Adrenal gland (tissue), 9 donors: ENCODE measurements at regions not wholly inside any gene's neighbourhood (a gene's known extent, or its start where the extent isn't known, plus 50 kb on each side); places are given as distances from the start of the nearest gene placed in this dataset.

Experiments
- DNase-seq, 7 donors: peaks; one replicate each; pipeline ENCODE4 v3.0.0-alpha.2; 2019 to 2020
- H3K27ac ChIP-seq, 5 donors: fragments of 200-600 bp; sonication (generic) in 4 of 5; 1 replicate in 3 of 5; 2 replicates in 2 of 5; pipeline versions ENCODE4 v1.5.1 to v1.8.0; 2016 to 2020; ENCODE audit warnings: mild to moderate bottlenecking in 1 of 5
- H3K27me3 ChIP-seq: fragments of 200-600 bp; 2 replicates; pipeline ENCODE4 v1.8.0; 2021
- H3K36me3 ChIP-seq, 2 donors: fragments of 200-600 bp; replicated peaks in 1 of 2; 1 replicate in 1 of 2; 2 replicates in 1 of 2; pipeline versions ENCODE4 v1.5.1 to v1.8.0; 2018 to 2022
- H3K4me1 ChIP-seq, 2 donors: fragments of 200-600 bp; replicated peaks in 1 of 2; 1 replicate in 1 of 2; 2 replicates in 1 of 2; pipeline versions ENCODE4 v1.5.1 to v1.8.0; 2018 to 2021
- H3K4me3 ChIP-seq, 4 donors: fragments of 200-600 bp; sonication (generic) in 3 of 4; one replicate each; pipeline ENCODE4 v1.5.1; 2016 to 2018
- H3K9me3 ChIP-seq, 3 donors: fragments of 200-600 bp; sonication (generic) in 1 of 3; replicated peaks in 1 of 3; 1 replicate in 2 of 3; 2 replicates in 1 of 3; pipeline versions ENCODE4 v1.5.1 to v1.8.0; 2016 to 2021
- CTCF ChIP-seq, 6 experiments: fragments of 450-650 bp in 4 of 6; fragments of 200-600 bp in 2 of 6; sonication (generic) in 1 of 6; IDR thresholded peaks; 1 replicate in 5 of 6; 2 replicates in 1 of 6; pipeline versions ENCODE4 v1.5.1 to v1.8.0; 2016 to 2021; ENCODE audit warnings: antibody characterized with exemption in 6 of 6, mild to moderate bottlenecking in 2 of 6, moderate library complexity in 1 of 6
- POLR2A ChIP-seq, 2 donors: fragments of 450-650 bp; IDR thresholded peaks; one replicate each; pipeline ENCODE4 v1.6.1; 2017; ENCODE audit warnings: antibody characterized with exemption in 2 of 2, mild to moderate bottlenecking in 2 of 2, moderate library complexity in 1 of 2
- WGBS, 4 donors: extraction: QIAGEN DNeasy Blood & Tissue Kit in 2 of 4; methylation state at CpG; one replicate each; pipeline versions ENCODE4 v1.1.5 to v1.1.7; 2013 to 2017; 5-methylcytosine and 5-hydroxymethylcytosine counted together
- intact Hi-C, 2 donors: fragments of 100-400 bp; cut with DNase I; formaldehyde crosslinking; loops; one replicate each; pipeline versions ENCODE4 v1.14.1 to v1.15.0; 2022 to 2023
- donor health status: healthy with polysubstance abuse.
- donor health status: Bipolar disorder and iron deficiency.
- donor health status: DM: yes; HTN: yes; CAD: no.
- donor health status: DM: no; HTN: no; CAD: no.
- donor health status: DM: no; HTN: no; CAD: no.

- Histone ChIP-seq H3K4me3 (no peak overlapping the region), H3K27ac (no peak overlapping the region), H3K9me3 (no peaks in the 10 kb centered on the region), H3K36me3 (no peaks in the 10 kb centered on the region), H3K4me1 (no peaks in the 10 kb centered on the region), H3K27me3 (no peaks in the 10 kb centered on the region)
- WGBS, 4 donors, result 45 to 52% (median 48%) methylated on average over 4 of the region's 4 CpGs
- TF ChIP-seq POLR2A (IDR thresholded peaks at IDR 0.05) (no peak), CTCF (IDR thresholded peaks at IDR 0.05) (no peak)
- intact Hi-C loops, result no loop called here
- peak in 4 of 7 donors; percentile 32 to 51 (median 40) for DNase-seq
These were observed 220.5 kb downstream of the FAM43A start for GRCh38 chr3:194906229-194906629.

GRCh38 chr3:194906970-194907629 lies 221.4 kb downstream of the FAM43A start:
- no peaks in the 10 kb centered on the region for H3K27me3 ChIP-seq
- H3K4me1 ChIP-seq, result no peaks in the 10 kb centered on the region
- no peak for TF ChIP-seq CTCF (IDR thresholded peaks at IDR 0.05)
- TF ChIP-seq POLR2A (IDR thresholded peaks at IDR 0.05), result no peak
- no peak overlapping the region for H3K4me3 ChIP-seq
- no peak for DNase-seq
- no peaks in the 10 kb centered on the region for H3K9me3 ChIP-seq
- no peak overlapping the region for H3K27ac ChIP-seq
- 73 to 95% (median 93%) methylated on average over 11 of the region's 11 CpGs for WGBS, 4 donors
- no peaks in the 10 kb centered on the region for H3K36me3 ChIP-seq
- intact Hi-C loops, result no loop called here

- Histone ChIP-seq H3K4me3 (no peak overlapping the region), H3K27me3 (no peaks in the 10 kb centered on the region), H3K36me3 (no peaks in the 10 kb centered on the region), H3K27ac (no peak overlapping the region), H3K4me1 (no peaks in the 10 kb centered on the region), H3K9me3 (no peaks in the 10 kb centered on the region)
- intact Hi-C loops, result no loop called here
- no peak for TF ChIP-seq POLR2A (IDR thresholded peaks at IDR 0.05)
- no peak for TF ChIP-seq CTCF (IDR thresholded peaks at IDR 0.05)
- no peak for DNase-seq
- WGBS, 4 donors, result 57 to 98% (median 82%) methylated on average over 5 of the region's 5 CpGs
These were observed 222.1 kb downstream of the FAM43A start for GRCh38 chr3:194907811-194908210.

- 91 to 98% (median 95%) methylated on average over 5 of the region's 5 CpGs for WGBS, 4 donors
- no peak overlapping the region for H3K4me3 ChIP-seq
- no peak overlapping the region for H3K27ac ChIP-seq
- H3K36me3 ChIP-seq, result no peaks in the 10 kb centered on the region
- no peaks in the 10 kb centered on the region for H3K9me3 ChIP-seq
- no peaks in the 10 kb centered on the region for H3K27me3 ChIP-seq
- intact Hi-C loops, result no loop called here
- DNase-seq, result no peak
- TF ChIP-seq CTCF (IDR thresholded peaks at IDR 0.05), result no peak
- no peak for TF ChIP-seq POLR2A (IDR thresholded peaks at IDR 0.05)
- H3K4me1 ChIP-seq, result no peaks in the 10 kb centered on the region
These were observed 222.8 kb downstream of the FAM43A start for GRCh38 chr3:194908496-194908895.
